K562 (cell line): ENCODE measurements at regions not wholly inside any gene's neighbourhood (a gene's known extent, or its start where the extent isn't known, plus 50 kb on each side); places are given as distances from the start of the nearest gene placed in this dataset.

Source experiments
- ATAC-seq: fragments of 200-7000 bp; cut with Tn5 transposase; 3 replicates; pipeline ENCODE4 v1.9.1; 2020; ENCODE audit warnings: moderate library complexity
- BruUV-seq: library from RNA; stranded (reverse); fragments of 400-500 nt; replicated peaks from 2 replicates; lab custom pipeline; 2021; lab: Mats Ljungman, UMichigan
- CTCF ChIA-PET: fragments of 300-600 bp; formaldehyde crosslinking; extraction: SDS; loops from one replicate; lab custom pipeline; 2021; ENCODE audit warnings: low intra/inter-chr PET ratio; lab: Yijun Ruan, JAX
- POLR2A ChIA-PET: fragments of 300-600, 350-650 bp; sonication (Branson Sonifier 250); formaldehyde crosslinking; extraction: SDS; loops from one replicate; lab custom pipeline; 2021; ENCODE audit warnings: antibody characterized with exemption, inconsistent platforms; lab: Yijun Ruan, JAX
- DNase-seq, 4 experiments: peaks; one replicate each; pipeline versions ENCODE4 v3.0.0 to v3.0.0-alpha.2; 2011 to 2018; ENCODE audit warnings: low spot score in 3 of 4, mixed read lengths in 3 of 4; ENCODE audit errors: extremely low read depth in 1 of 4
- FAIRE-seq: peaks from 2 replicates; lab custom pipeline; 2011; peaks lifted over from hg19 to GRCh38; lab: Jason Lieb, UNC
- H2AFZ ChIP-seq: 2 replicates; pipeline ENCODE4 v1.6.0; 2011; ENCODE audit warnings: low read depth, low read length, control low read depth, inconsistent platforms
- H3K27ac ChIP-seq: fragments of 200-600 bp; 3 replicates; pipeline ENCODE4 v1.8.0; 2011; ENCODE audit warnings: low read depth, mild to moderate bottlenecking, control low read depth, inconsistent platforms, low read length, moderate library complexity, mixed read lengths; ENCODE audit errors: extremely low read depth
- H3K27me3 ChIP-seq, 2 experiments: fragments of 300-600 bp in 1 of 2; 2 replicates in 1 of 2; 3 replicates in 1 of 2; pipeline versions ENCODE4 v1.6.0 to v1.8.0; 2011; ENCODE audit warnings: inconsistent platforms in 2 of 2, low read length in 2 of 2, mild to moderate bottlenecking in 1 of 2, mixed read lengths in 1 of 2, moderate library complexity in 1 of 2; ENCODE audit not compliant: control insufficient read depth in 2 of 2, insufficient read depth in 2 of 2
- H3K36me3 ChIP-seq: fragments of 300-600 bp; 3 replicates; pipeline ENCODE4 v1.8.0; 2011; ENCODE audit warnings: mild to moderate bottlenecking, low read length, inconsistent platforms; ENCODE audit not compliant: control insufficient read depth, insufficient read depth
- H3K4me1 ChIP-seq, 2 experiments: fragments of 200-600 bp in 1 of 2; replicated peaks in 1 of 2; 2 replicates in 1 of 2; 3 replicates in 1 of 2; pipeline versions ENCODE4 v1.5.1 to v1.8.0; 2011; ENCODE audit warnings: inconsistent platforms in 2 of 2, low read length in 2 of 2, mild to moderate bottlenecking in 1 of 2, mixed read lengths in 1 of 2, moderate library complexity in 1 of 2; ENCODE audit not compliant: control insufficient read depth in 2 of 2, insufficient read depth in 2 of 2
- H3K4me2 ChIP-seq: 2 replicates; pipeline ENCODE4 v1.6.1; 2011; ENCODE audit warnings: low read length, control low read depth, inconsistent platforms, mixed read lengths; ENCODE audit not compliant: insufficient read depth
- H3K4me3 ChIP-seq: fragments of 200-600 bp; sonication (generic), shearing (Covaris generic); 2 replicates; pipeline ENCODE4 v1.5.1; 2016; ENCODE audit warnings: control low read depth, inconsistent platforms
- H3K79me2 ChIP-seq: fragments of 200-600 bp; 3 replicates; pipeline ENCODE4 v1.8.0; 2011; ENCODE audit warnings: low read length, inconsistent platforms; ENCODE audit not compliant: control insufficient read depth, insufficient read depth
- H3K9ac ChIP-seq, 2 experiments: 2 replicates each; pipeline versions ENCODE4 v1.6.0 to v1.6.1; 2011; ENCODE audit warnings: low read depth in 2 of 2, low read length in 2 of 2, control low read depth in 1 of 2, inconsistent platforms in 1 of 2, mild to moderate bottlenecking in 1 of 2, mixed read lengths in 1 of 2; ENCODE audit not compliant: insufficient read depth in 1 of 2
- H3K9me1 ChIP-seq: one replicate; pipeline ENCODE4 v1.6.0; 2011; ENCODE audit warnings: inconsistent platforms, mild to moderate bottlenecking, low read length, moderate library complexity; ENCODE audit not compliant: control insufficient read depth, insufficient read depth
- H3K9me3 ChIP-seq: replicated peaks from 2 replicates; pipeline ENCODE4 v1.5.1; 2011; ENCODE audit warnings: low read depth, low read length, inconsistent platforms; ENCODE audit not compliant: control insufficient read depth, insufficient read depth
- H4K20me1 ChIP-seq: replicated peaks from 2 replicates; pipeline ENCODE4 v1.6.1; 2011; ENCODE audit warnings: low read length, inconsistent platforms, mixed read lengths; ENCODE audit not compliant: control insufficient read depth, insufficient read depth
- EP300 ChIP-seq: IDR thresholded peaks from 2 replicates; pipeline ENCODE4 v1.6.1; 2012; ENCODE audit warnings: low read length, improper control_type of control experiment
- FOXA3 ChIP-seq, 2 experiments: fragments of 450-650 bp in 1 of 2; sonication (generic) in 1 of 2; formaldehyde crosslinking; IDR thresholded peaks in 1 of 2; conservative IDR thresholded peaks in 1 of 2; 2 replicates each; pipeline versions ENCODE4 v1.4.0 to v1.8.0; 2020 to 2022; ENCODE audit warnings: mild to moderate bottlenecking in 2 of 2, missing genetic modification reagents in 1 of 2
- FUS ChIP-seq: fragments of 200-400 bp; formaldehyde crosslinking; optimal IDR thresholded peaks from 2 replicates; pipeline ENCODE3; 2017; ENCODE audit warnings: low read depth, low read length
- TFE3 ChIP-seq: fragments of 450-650 bp; formaldehyde crosslinking; IDR thresholded peaks from 2 replicates; pipeline ENCODE4 v1.4.0; 2020; ENCODE audit warnings: mild to moderate bottlenecking, mixed read lengths
- ZNF217 ChIP-seq: sonication (generic); formaldehyde crosslinking; IDR thresholded peaks from 2 replicates; pipeline ENCODE4 v1.8.0; 2022; ENCODE audit warnings: mild to moderate bottlenecking, missing genetic modification reagents
- WGBS: fragments of 100-300 bp; shearing (Covaris generic); methylation state at CpG from one replicate; pipeline ENCODE4 v1.1.6; 2016; ENCODE audit warnings: low coverage, mixed read lengths; ENCODE audit not compliant: insufficient coverage; ENCODE audit errors: missing lambda C conversion rate; 5-methylcytosine and 5-hydroxymethylcytosine counted together
- in situ Hi-C: fragments of 300-500 bp; cut with MboI; formaldehyde crosslinking; loops from 4 replicates; pipeline ENCODE4 v1.15.0; 2018; ENCODE audit warnings: inconsistent platforms, mixed read lengths
- intact Hi-C: fragments of 100-400 bp; cut with micrococcal nuclease; formaldehyde crosslinking; loops from 2 replicates; pipeline ENCODE4 v1.14.2; 2022
- TF ChIP-seq, protein P1 (sequence below): fragments of 150-350 bp; conservative IDR thresholded peaks from 2 replicates; pipeline ENCODE4 v1.6.1; 2014; ENCODE audit warnings: low read length

DNA sequence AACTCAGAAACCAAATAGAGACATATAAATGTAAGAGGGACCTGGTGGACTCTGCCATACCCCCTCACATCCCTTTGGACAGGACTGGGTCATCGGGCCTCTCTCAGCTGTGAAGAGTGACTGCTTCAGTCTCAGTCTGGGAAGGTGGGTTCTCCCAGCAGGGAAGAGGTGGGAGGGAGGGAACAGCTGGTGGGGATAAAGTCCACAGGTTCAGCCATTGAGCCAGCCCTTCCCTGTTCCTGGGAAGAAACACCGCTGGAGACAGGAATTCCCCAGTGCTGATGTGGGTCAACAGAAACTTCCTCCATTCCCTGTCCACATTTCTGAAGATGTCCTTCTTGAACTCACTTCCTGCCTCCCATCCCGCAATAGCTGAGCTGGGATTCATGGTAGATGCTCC, 209.2 kb upstream of the PMEPA1 start:
- Histone ChIP-seq H3K4me2 (no peak overlapping the region), H3K27ac (no peak overlapping the region), H3K79me2 (no peaks in the 10 kb centered on the region), H3K9me1 (no peaks in the 10 kb centered on the region), H3K27me3 (peaks cover 3 to 25% of the 10 kb centered on the region in 2 experiments; a peak in 4 of 5 replicates), H3K36me3 (no peaks in the 10 kb centered on the region), H3K4me1 (no peaks in the 10 kb centered on the region), H3K4me3 (no peak overlapping the region), H2AFZ (no peak overlapping the region), H3K9ac (no peak overlapping the region), H3K9me3 (no peaks in the 10 kb centered on the region), H4K20me1 (no peaks in the 10 kb centered on the region)
- WGBS = 0% methylated on average over 3 of the region's 3 CpGs
- ChIA-PET POLR2A (no interaction called here), CTCF (no interaction called here)
- DNase-seq = no peak
- no TSS peak for BruUV-seq
- intact Hi-C loops (no loop called here), in situ Hi-C loops (no loop called here)
- ATAC-seq = no peak
- no peak for TF ChIP-seq FOXA3 (CRISPR knock-in tag; conservative IDR thresholded peaks at IDR 0.05 in 1 of 2, IDR thresholded peaks at IDR 0.05 in 1 of 2)
- TF ChIP-seq FUS = no peak
- no peak for TF ChIP-seq ZNF217
- TF ChIP-seq EP300 = no peak
- TF ChIP-seq, protein P1, sequence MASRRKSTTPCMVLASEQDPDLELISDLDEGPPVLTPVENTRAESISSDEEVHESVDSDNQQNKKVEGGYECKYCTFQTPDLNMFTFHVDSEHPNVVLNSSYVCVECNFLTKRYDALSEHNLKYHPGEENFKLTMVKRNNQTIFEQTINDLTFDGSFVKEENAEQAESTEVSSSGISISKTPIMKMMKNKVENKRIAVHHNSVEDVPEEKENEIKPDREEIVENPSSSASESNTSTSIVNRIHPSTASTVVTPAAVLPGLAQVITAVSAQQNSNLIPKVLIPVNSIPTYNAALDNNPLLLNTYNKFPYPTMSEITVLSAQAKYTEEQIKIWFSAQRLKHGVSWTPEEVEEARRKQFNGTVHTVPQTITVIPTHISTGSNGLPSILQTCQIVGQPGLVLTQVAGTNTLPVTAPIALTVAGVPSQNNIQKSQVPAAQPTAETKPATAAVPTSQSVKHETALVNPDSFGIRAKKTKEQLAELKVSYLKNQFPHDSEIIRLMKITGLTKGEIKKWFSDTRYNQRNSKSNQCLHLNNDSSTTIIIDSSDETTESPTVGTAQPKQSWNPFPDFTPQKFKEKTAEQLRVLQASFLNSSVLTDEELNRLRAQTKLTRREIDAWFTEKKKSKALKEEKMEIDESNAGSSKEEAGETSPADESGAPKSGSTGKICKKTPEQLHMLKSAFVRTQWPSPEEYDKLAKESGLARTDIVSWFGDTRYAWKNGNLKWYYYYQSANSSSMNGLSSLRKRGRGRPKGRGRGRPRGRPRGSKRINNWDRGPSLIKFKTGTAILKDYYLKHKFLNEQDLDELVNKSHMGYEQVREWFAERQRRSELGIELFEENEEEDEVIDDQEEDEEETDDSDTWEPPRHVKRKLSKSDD = no peak
- no peak for TF ChIP-seq TFE3 (CRISPR knock-in tag)
- FAIRE-seq = no peak
